T-helper 2 cell treated with Interferon-gamma antibody and Interleukin-4, amounts not matched to agents 100 ng/mL and 5 ng/mL, for 36 hours (primary cell): ENCODE measurements at regions not wholly inside any gene's neighbourhood (a gene's known extent, or its start where the extent isn't known, plus 50 kb on each side); places are given as distances from the start of the nearest gene placed in this dataset.

Experiments used
- intact Hi-C: fragments of 100-400 bp; cut with micrococcal nuclease; formaldehyde crosslinking; loops from one replicate; pipeline ENCODE4 v1.15.1; 2023

GRCh38 chr13:40103864-40104263 is 448.4 kb downstream of the COG6 start:
- intact Hi-C loops: no loop called here

- intact Hi-C loops: no loop called here
Observed at GRCh38 chr13:40105231-40105630, 449.8 kb downstream of the COG6 start.

- intact Hi-C loops: no loop called here
Observed at GRCh38 chr13:40109351-40109844, 453.9 kb downstream of the COG6 start.

GRCh38 chr13:40113643-40114304 is 458.3 kb downstream of the COG6 start:
- intact Hi-C loops: no loop called here

GRCh38 chr13:40114305-40114896 is 458.9 kb downstream of the COG6 start:
- intact Hi-C loops: no loop called here

GRCh38 chr13:40115426-40115825 is 460.0 kb downstream of the COG6 start:
- intact Hi-C loops: no loop called here

- intact Hi-C loops: no loop called here
Observed at GRCh38 chr13:40116008-40116407, 460.5 kb downstream of the COG6 start.

- intact Hi-C loops: no loop called here
Observed at GRCh38 chr13:40118337-40118736, 462.9 kb downstream of the COG6 start.

GRCh38 chr13:40119852-40120251 is 464.4 kb downstream of the COG6 start:
- intact Hi-C loops: no loop called here

- intact Hi-C loops: no loop called here
Observed at GRCh38 chr13:40120288-40120687, 464.8 kb downstream of the COG6 start.

- intact Hi-C loops: no loop called here
Observed at GRCh38 chr13:40120781-40121180, 465.3 kb downstream of the COG6 start.

- intact Hi-C loops: no loop called here
Observed at GRCh38 chr13:40121722-40122121, 466.3 kb downstream of the COG6 start.

GRCh38 chr13:40123962-40124632 is 468.6 kb downstream of the COG6 start:
- intact Hi-C loops: no loop called here

GRCh38 chr13:40124633-40125015 is 469.2 kb downstream of the COG6 start:
- intact Hi-C loops: no loop called here

GRCh38 chr13:40125336-40125735 is 469.9 kb downstream of the COG6 start:
- intact Hi-C loops: no loop called here

- intact Hi-C loops: no loop called here
Observed at GRCh38 chr13:40126306-40127085, 471.0 kb downstream of the COG6 start.

GRCh38 chr13:40127476-40127875 is 472.0 kb downstream of the COG6 start:
- intact Hi-C loops: no loop called here

- intact Hi-C loops: no loop called here
Observed at GRCh38 chr13:40127925-40128324, 472.5 kb downstream of the COG6 start.

- intact Hi-C loops: no loop called here
Observed at GRCh38 chr13:40129467-40129866, 474.0 kb downstream of the COG6 start.

GRCh38 chr13:40130871-40131636 is 475.6 kb downstream of the COG6 start:
- intact Hi-C loops: no loop called here

- intact Hi-C loops: no loop called here
Observed at GRCh38 chr13:40132249-40132648, 476.8 kb downstream of the COG6 start.
